Spinal cord (tissue), 9 donors: ENCODE measurements at regions not wholly inside any gene's neighbourhood (a gene's known extent, or its start where the extent isn't known, plus 50 kb on each side); places are given as distances from the start of the nearest gene placed in this dataset.

ENCODE experiments used
- DNase-seq, 6 donors: peaks; one replicate each; pipeline versions ENCODE4 v3.0.0 to v3.0.0-alpha.2; 2013 to 2015; ENCODE audit warnings: low spot score in 6 of 6, low read depth in 4 of 6
- H3K27ac ChIP-seq: one replicate; pipeline ENCODE4 v1.5.1; 2013; ENCODE audit warnings: low read depth, low read length, control low read depth
- H3K27me3 ChIP-seq: one replicate; pipeline ENCODE4 v1.6.1; 2013; ENCODE audit warnings: low read length; ENCODE audit not compliant: control insufficient read depth, insufficient read depth
- H3K36me3 ChIP-seq: one replicate; pipeline ENCODE4 v1.6.1; 2013; ENCODE audit warnings: low read length; ENCODE audit not compliant: control insufficient read depth, insufficient read depth
- H3K4me1 ChIP-seq: one replicate; pipeline ENCODE4 v1.6.1; 2013; ENCODE audit warnings: low read length; ENCODE audit not compliant: control insufficient read depth, insufficient read depth
- H3K4me3 ChIP-seq: one replicate; pipeline ENCODE4 v1.5.1; 2013; ENCODE audit warnings: low read depth, low read length, control low read depth
- H3K9me3 ChIP-seq: one replicate; pipeline ENCODE4 v1.6.1; 2013; ENCODE audit warnings: low read length; ENCODE audit not compliant: control insufficient read depth, insufficient read depth
- WGBS: methylation state at CpG from one replicate; pipeline ENCODE4 v1.1.5; 2013; ENCODE audit warnings: missing lambda C conversion rate; ENCODE audit not compliant: insufficient coverage; 5-methylcytosine and 5-hydroxymethylcytosine counted together
- donor health status: healthy.

GRCh38 chr5:97657239-97657638 lies 474.2 kb upstream of the RIOK2 start:
- Histone ChIP-seq H3K36me3 (no peaks in the 10 kb centered on the region), H3K4me3 (no peak overlapping the region), H3K4me1 (no peaks in the 10 kb centered on the region), H3K9me3 (no peaks in the 10 kb centered on the region), H3K27ac (no peak overlapping the region), H3K27me3 (no peaks in the 10 kb centered on the region)
- no CpG with 5 or more reads among the region's 1 CpG for WGBS
- peak in 1 of 6 donors; percentile 25 for DNase-seq

DNA sequence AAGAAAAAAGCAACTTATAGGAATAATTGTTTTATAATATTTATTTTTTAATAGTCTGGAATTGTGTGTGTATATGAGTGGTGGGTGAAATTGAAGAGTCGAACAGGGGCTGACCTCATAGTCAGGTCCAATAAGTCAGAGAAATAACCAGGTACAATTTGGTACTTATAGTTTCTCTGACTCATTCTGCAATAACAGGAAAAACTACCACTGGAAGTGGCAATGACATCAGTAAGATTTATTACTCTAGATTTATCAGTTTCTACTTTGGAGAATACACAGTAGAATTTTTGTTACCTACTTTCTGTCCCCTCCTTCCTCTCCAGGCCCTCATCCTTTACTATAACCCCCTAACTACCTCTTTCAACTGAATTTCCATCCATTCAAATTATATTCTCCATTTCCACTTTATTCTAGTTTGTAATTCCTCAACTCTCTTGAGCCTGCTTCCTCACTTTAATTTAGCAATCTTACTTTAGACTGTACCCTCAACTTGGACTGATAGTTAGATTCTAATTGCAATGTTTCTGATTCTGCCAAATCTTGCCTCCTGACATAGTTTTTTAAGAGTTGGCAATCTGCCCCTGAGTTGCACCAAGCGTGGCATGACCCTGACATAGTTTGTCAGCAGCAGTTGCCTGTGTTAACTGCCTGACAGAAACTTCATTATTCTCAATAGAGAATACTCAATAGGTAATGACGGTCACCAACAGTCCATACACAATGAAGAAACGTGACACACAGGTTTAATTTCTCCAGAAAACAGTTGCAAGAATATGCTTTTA lies 475.3 kb upstream of the RIOK2 start:
- Histone ChIP-seq H3K9me3 (no peaks in the 10 kb centered on the region), H3K4me1 (no peaks in the 10 kb centered on the region), H3K27ac (no peak overlapping the region), H3K36me3 (no peaks in the 10 kb centered on the region), H3K4me3 (no peak overlapping the region), H3K27me3 (no peaks in the 10 kb centered on the region)
- no CpG with 5 or more reads among the region's 4 CpGs for WGBS
- peak in 1 of 6 donors; percentile 2 for DNase-seq

DNA sequence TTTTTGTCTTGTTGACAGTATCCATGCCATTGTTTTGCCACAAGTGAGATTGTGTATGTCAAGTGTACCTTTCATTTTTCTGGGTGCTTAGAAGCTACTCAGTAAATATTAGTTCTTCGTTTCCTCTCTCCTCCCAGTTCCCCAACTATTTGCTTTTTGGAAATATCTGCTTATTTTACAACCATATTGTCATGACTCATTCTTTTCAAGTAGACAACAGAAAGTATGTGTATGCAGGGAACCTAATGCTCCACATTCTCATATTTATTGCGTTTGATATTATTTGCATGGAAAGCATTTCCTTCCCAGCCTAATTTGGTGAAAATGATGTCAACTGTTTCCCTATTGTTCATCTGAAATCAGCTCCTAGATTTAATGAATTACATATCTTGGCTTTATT lies 483.7 kb upstream of the RIOK2 start:
- Histone ChIP-seq H3K27ac (no peak overlapping the region), H3K36me3 (no peaks in the 10 kb centered on the region), H3K9me3 (no peaks in the 10 kb centered on the region), H3K27me3 (no peaks in the 10 kb centered on the region), H3K4me1 (no peaks in the 10 kb centered on the region), H3K4me3 (no peak overlapping the region)
- no peak for DNase-seq
- no CpG with 5 or more reads among the region's 2 CpGs for WGBS

DNA sequence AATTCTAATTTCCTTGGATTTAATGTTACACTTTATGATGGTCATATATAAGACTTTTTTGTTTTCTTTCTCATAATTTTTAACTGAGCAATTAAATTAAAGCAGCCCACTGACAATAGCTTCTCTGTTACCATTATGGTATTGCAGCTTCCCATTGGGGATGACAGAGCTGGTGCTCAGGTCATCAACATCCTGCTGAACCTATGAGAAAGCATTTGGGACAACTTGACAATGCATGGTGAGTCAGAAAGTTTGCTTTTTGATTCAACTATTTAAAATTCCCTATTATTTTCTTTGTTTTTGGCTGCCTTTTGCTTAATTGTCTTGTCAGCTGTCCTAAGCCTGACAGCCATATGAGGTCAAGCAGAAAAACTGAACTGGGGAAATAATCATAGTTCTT lies 487.4 kb upstream of the RIOK2 start:
- Histone ChIP-seq H3K4me3 (no peak overlapping the region), H3K36me3 (no peaks in the 10 kb centered on the region), H3K9me3 (no peaks in the 10 kb centered on the region), H3K27me3 (no peaks in the 10 kb centered on the region), H3K4me1 (no peaks in the 10 kb centered on the region), H3K27ac (no peak overlapping the region)
- no peak for DNase-seq

DNA sequence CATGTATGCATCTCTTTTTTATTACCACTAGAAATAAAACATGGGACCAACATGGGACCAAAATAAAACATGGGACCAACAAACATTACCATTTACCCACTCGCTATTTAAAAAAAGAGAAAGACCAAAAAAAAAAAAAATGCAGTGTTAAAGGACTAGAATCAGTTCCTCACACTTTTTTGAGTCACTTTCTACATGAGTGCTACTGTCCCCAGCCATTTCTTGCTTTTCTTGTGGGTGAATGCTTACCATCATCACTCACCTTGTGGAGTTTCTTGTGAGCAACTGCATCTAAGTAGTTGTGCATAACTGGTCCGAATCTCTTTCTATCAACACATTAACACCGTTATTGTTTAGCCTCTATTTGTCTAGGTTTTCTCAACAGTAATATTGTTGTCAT lies 493.6 kb upstream of the RIOK2 start:
- no CpG with 5 or more reads among the region's 3 CpGs for WGBS
- H3K4me1 ChIP-seq, result no peaks in the 10 kb centered on the region
- no peaks in the 10 kb centered on the region for H3K9me3 ChIP-seq
- H3K27me3 ChIP-seq, result no peaks in the 10 kb centered on the region
- H3K4me3 ChIP-seq, result no peak overlapping the region
- no peak for DNase-seq
- no peaks in the 10 kb centered on the region for H3K36me3 ChIP-seq
- H3K27ac ChIP-seq, result no peak overlapping the region

DNA sequence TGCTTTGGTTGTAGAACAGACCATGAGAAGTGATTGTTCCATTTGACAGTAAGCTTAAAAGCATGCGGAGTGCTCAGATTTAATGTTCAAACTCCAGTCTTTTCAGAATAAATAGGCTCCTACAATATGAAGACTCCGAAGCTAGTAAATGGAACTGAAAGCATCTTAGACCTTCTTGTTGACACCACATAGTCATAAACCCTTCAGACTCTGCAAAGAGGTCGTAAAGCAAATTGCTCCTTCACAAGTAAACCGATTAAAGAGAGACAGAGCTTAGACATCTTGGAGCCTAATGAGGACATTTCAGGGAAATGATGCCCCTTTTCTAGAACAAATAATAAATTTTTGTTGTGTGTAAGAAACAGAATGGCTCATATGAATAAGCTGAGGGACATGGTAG lies 511.0 kb upstream of the RIOK2 start:
- Histone ChIP-seq H3K4me1 (no peaks in the 10 kb centered on the region), H3K36me3 (no peaks in the 10 kb centered on the region)
- 68% methylated on average over 3 of the region's 4 CpGs for WGBS

GRCh38 chr5:97714424-97714823 lies 531.4 kb upstream of the RIOK2 start:
- Histone ChIP-seq H3K9me3 (no peaks in the 10 kb centered on the region), H3K4me1 (no peaks in the 10 kb centered on the region), H3K27ac (no peak overlapping the region), H3K4me3 (no peak overlapping the region), H3K36me3 (no peaks in the 10 kb centered on the region), H3K27me3 (no peaks in the 10 kb centered on the region)
- DNase-seq, result no peak

More for the DNA sequence above, 511.0 kb upstream of the RIOK2 start:
- H3K27me3 ChIP-seq, result no peaks in the 10 kb centered on the region
- no peak for DNase-seq
- H3K9me3 ChIP-seq, result no peaks in the 10 kb centered on the region
- no peak overlapping the region for H3K4me3 ChIP-seq
- no peak overlapping the region for H3K27ac ChIP-seq

DNA sequence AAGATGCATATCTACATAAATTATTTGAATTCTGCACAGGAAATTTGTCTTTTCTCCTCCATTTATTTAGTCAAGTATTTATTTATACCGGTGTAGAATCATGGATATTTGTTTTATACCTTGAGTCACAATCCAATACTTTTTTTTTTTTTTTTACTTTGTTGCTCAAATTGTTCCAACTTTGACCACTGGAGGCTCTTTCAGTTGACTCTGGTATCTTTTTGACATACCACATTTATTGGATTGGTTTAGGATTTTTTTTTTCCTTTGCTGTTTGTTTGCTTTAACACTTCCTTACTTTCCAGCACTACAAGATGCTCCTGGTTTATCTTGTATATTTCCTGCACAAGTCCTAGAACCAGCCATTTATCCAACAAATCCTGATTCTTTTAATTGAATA lies 543.1 kb upstream of the RIOK2 start:
- H3K27ac ChIP-seq, result no peak overlapping the region
- no peaks in the 10 kb centered on the region for H3K36me3 ChIP-seq
- H3K9me3 ChIP-seq, result no peaks in the 10 kb centered on the region
- H3K4me1 ChIP-seq, result no peaks in the 10 kb centered on the region
- DNase-seq, result no peak
- no CpG with 5 or more reads among the region's 1 CpG for WGBS
- H3K27me3 ChIP-seq, result no peaks in the 10 kb centered on the region
- no peak overlapping the region for H3K4me3 ChIP-seq

- no peak for DNase-seq
- H3K9me3 ChIP-seq, result no peaks in the 10 kb centered on the region
- WGBS, result 100% methylated on average over 2 of the region's 7 CpGs
- H3K27me3 ChIP-seq, result no peaks in the 10 kb centered on the region
- H3K36me3 ChIP-seq, result no peaks in the 10 kb centered on the region
- H3K27ac ChIP-seq, result no peak overlapping the region
- no peak overlapping the region for H3K4me3 ChIP-seq
- H3K4me1 ChIP-seq, result no peaks in the 10 kb centered on the region
These were observed 545.9 kb upstream of the RIOK2 start for GRCh38 chr5:97728920-97729319.

DNA sequence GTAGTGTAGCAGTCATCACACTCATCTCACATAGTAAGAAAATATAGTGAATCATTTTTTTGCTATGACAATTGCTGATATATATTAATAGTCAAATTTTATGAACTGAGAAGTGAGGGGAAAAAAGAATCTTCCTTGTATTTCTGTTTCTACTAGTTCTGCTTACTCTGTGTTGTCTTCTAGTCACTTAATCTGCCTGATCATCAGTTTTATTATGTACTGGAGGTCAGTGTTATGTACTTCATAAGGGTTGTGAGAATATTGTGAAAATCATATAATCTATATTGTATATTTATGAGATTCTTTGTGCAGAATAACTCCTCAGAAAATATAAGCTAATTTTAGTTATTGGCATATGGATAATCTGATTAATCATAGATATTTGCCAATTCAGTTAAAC lies 546.9 kb upstream of the RIOK2 start:
- no peaks in the 10 kb centered on the region for H3K4me1 ChIP-seq
- H3K27ac ChIP-seq, result no peak overlapping the region
- H3K27me3 ChIP-seq, result no peaks in the 10 kb centered on the region
- H3K4me3 ChIP-seq, result no peak overlapping the region
- no peaks in the 10 kb centered on the region for H3K9me3 ChIP-seq
- no peak for DNase-seq
- no peaks in the 10 kb centered on the region for H3K36me3 ChIP-seq
